ENCODE measurements at regions not wholly inside any gene's neighbourhood (a gene's known extent, or its start where the extent isn't known, plus 50 kb on each side); places are given as distances from the start of the nearest gene placed in this dataset.
A peak's percentile ranks its signal among the peaks of the same experiment; 100 is the strongest.

GRCh38 chr19:28880735-28881401 lies 332.1 kb downstream of the UQCRFS1 start:
- no peak for DNase-seq

- DNase-seq = peak; percentile 61
These were observed 333.9 kb downstream of the UQCRFS1 start for GRCh38 chr19:28878862-28879566.

GRCh38 chr19:28876609-28877123 lies 336.3 kb downstream of the UQCRFS1 start:
- peak; percentile 5 for DNase-seq

- no peak for DNase-seq
These were observed 338.2 kb downstream of the UQCRFS1 start for GRCh38 chr19:28874742-28875141.

GRCh38 chr19:28873301-28873700 lies 339.6 kb downstream of the UQCRFS1 start:
- DNase-seq = no peak

- no peak for DNase-seq
These were observed 341.7 kb downstream of the UQCRFS1 start for GRCh38 chr19:28871099-28871725.

GRCh38 chr19:28869459-28869858 lies 343.5 kb downstream of the UQCRFS1 start:
- no peak for DNase-seq

GRCh38 chr19:28868836-28869235 lies 344.1 kb downstream of the UQCRFS1 start:
- DNase-seq = no peak

- no peak for DNase-seq
These were observed 345.0 kb downstream of the UQCRFS1 start for GRCh38 chr19:28867978-28868377.

GRCh38 chr19:28864577-28865042 lies 348.3 kb downstream of the UQCRFS1 start:
- DNase-seq = no peak

- DNase-seq = no peak
These were observed 348.9 kb downstream of the UQCRFS1 start for GRCh38 chr19:28864024-28864503.

- DNase-seq = no peak
These were observed 350.7 kb downstream of the UQCRFS1 start for GRCh38 chr19:28862238-28862637.

GRCh38 chr19:28859811-28860210 lies 353.1 kb downstream of the UQCRFS1 start:
- DNase-seq = no peak

- DNase-seq = no peak
These were observed 354.0 kb downstream of the UQCRFS1 start for GRCh38 chr19:28858933-28859332.

- no peak for DNase-seq
These were observed 355.0 kb downstream of the UQCRFS1 start for GRCh38 chr19:28857967-28858366.

GRCh38 chr19:28855216-28855615 lies 357.7 kb downstream of the UQCRFS1 start:
- no peak for DNase-seq

- no peak for DNase-seq
These were observed 365.5 kb downstream of the UQCRFS1 start for GRCh38 chr19:28847468-28847867.

- DNase-seq = no peak
These were observed 366.7 kb downstream of the UQCRFS1 start for GRCh38 chr19:28846094-28846812.

GRCh38 chr19:28843761-28844492 lies 369.0 kb downstream of the UQCRFS1 start:
- DNase-seq = no peak

GRCh38 chr19:28841531-28841930 lies 371.4 kb downstream of the UQCRFS1 start:
- no peak for DNase-seq

- DNase-seq = no peak
These were observed 372.1 kb downstream of the UQCRFS1 start for GRCh38 chr19:28840891-28841290.

- DNase-seq = no peak
These were observed 373.5 kb downstream of the UQCRFS1 start for GRCh38 chr19:28839455-28839854.

Data from fibroblast of skin of abdomen (primary cell).